Iris pigment epithelial cell (primary cell): ENCODE measurements at regions not wholly inside any gene's neighbourhood (a gene's known extent, or its start where the extent isn't known, plus 50 kb on each side); places are given as distances from the start of the nearest gene placed in this dataset.
A peak's percentile ranks its signal among the peaks of the same experiment; 100 is the strongest.

Experiments used
- DNase-seq: peaks from one replicate; pipeline ENCODE4 v3.0.0-alpha.2; 2011; ENCODE audit warnings: low read depth

- DNase-seq = no peak
Measured at GRCh38 chr6:40832691-40833090, 206.3 kb downstream of the UNC5CL start.

GRCh38 chr6:40831381-40831780, 207.6 kb downstream of the UNC5CL start:
- no peak for DNase-seq

GRCh38 chr6:40825102-40825501, 213.9 kb downstream of the UNC5CL start:
- DNase-seq = no peak

- DNase-seq = peak; percentile 54
Measured at GRCh38 chr6:40823917-40824891, 214.8 kb downstream of the UNC5CL start.

GRCh38 chr6:40822619-40823018, 216.4 kb downstream of the UNC5CL start:
- DNase-seq = no peak

DNA sequence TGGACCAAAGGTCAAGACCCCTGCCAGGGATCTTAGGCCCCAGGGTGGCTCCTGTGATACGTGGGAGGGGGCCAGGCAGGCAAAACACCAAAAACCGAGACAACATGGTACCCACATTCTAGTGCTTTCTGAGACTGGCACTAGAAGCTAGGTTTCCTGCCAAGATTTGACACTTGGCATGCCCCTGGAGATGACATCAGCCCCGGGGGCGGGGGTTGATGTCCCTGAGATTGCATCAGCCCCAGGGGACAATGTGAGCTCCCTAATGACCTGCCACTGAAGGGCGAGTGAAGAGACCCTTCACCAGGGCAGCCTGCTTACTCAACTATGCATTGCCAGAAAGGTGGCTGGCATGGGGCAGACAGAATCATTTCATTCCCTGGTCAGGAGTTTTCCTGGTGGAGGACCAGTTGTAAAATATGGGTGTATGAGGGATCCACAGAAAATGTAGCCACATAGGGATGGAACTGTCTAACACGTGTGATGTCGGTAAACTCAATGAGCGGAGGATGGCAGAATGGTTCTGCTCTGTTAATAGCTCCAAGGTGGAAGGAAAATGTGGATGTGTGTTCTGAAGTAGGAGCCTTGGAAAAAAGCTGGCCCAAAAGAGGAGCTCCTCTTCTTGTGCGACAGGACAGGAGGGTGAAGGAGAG, 219.7 kb downstream of the UNC5CL start:
- no peak for DNase-seq

DNA sequence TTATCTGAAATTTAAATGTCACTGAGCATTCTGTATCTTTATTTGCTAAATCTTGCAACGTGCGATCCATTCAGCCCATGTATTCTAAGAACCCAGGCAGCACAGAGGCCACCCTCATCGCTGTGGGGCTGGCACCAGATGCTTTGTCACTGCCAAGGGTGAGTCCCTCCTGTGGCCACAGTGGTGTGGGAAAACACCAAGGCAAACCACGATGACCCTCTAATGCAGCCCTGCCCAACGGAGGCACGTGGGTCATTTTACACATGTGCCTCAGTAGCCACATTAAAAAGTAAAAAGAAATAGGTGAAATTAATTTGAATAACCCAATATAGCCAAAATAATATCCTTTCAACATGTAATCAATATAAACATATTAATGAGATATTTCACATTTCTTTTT, 221.7 kb downstream of the UNC5CL start:
- no peak for DNase-seq

GRCh38 chr6:40816601-40817000, 222.4 kb downstream of the UNC5CL start:
- no peak for DNase-seq

DNA sequence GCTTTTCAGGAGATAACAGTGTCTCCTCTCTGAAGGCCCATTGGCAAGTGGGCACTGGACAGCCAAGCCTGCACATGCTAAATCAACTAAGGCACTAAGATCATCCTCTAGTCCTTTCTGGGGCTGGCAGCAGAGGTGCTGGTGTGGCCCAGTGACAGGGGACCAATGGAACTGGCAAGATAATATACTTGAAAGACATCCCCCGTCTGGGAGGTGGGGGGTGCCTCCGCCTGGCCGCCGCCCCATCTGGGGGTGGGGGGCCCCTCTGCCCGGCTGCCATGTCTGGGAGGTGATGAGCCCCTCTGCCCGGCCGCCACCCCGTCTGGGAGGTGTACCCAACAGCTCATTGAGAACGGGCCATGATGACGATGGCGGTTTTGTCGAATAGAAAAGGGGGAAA, 223.3 kb downstream of the UNC5CL start:
- no peak for DNase-seq

GRCh38 chr6:40810171-40810570, 223.0 kb upstream of the LRFN2 start:
- no peak for DNase-seq

- no peak for DNase-seq
Measured at GRCh38 chr6:40809627-40810026, 222.5 kb upstream of the LRFN2 start.

DNA sequence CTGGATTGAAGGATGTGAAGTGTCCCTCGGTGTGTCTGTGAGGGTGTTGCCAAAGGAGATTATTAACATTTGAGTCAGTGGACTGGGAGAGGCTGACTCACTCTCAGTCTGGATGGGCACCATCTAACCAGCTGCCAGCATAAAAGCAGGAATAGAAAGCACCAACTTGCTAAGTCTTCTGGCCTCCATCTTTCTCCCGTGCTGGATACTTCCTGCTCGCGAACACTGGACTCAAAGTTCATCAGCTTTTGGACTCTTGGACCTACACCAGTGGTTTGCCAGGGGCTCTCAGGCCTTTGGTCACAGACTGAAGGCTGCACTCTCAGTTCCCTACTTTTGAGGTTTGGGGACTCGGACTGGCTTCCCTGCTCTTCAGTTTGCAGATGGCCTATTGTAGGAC, 220.3 kb upstream of the LRFN2 start:
- no peak for DNase-seq

DNA sequence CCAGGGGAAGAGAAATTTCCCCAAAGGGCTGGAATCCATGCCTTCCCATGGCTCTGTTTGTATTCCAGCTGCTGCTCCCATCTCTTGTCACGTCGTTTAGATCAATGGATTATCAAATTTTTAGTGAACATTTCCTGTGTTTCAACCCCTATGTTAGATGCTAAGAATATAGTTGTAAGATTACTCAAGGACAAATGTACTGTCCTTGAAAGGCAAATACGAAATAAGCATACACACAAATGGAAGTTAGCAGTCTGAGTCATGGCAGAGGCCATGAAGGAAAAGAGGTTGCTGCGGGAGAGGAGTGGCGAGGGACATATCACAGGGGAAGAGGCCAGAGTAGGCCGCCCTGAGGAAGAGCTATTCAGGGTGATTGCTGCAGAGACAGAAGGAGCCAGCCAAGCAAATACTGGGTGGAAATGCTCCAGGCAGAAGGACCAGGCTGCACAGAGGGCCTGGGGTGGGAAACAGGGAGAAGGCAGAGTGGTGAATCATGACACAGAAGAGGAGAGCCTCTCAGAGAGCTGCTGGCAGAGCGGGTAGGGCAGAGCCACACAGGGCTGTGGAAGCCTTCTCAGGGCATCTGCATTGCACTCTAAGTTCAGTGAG, 219.2 kb upstream of the LRFN2 start:
- DNase-seq = no peak

- DNase-seq = no peak
Measured at GRCh38 chr6:40805336-40805735, 218.2 kb upstream of the LRFN2 start.

DNA sequence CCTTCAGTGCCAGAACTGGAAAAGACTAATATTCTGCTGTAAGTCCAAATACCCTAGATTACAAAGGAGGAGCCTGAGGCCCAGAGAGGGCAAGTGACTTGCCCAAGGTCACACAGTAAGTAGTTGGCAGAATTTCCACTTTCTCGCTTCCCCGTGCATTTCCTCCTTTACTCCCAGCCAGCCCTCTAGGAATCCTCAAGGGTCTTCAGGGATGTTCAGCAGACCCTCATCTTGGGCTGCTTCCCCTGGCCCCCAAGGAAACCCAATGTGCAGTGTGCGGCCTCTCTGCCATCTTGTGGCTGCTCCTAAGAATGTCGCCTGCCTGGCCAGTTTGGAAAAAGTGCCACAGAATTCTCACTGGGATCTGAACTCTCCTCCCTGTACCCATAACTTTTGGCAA, 217.7 kb upstream of the LRFN2 start:
- DNase-seq = no peak

DNA sequence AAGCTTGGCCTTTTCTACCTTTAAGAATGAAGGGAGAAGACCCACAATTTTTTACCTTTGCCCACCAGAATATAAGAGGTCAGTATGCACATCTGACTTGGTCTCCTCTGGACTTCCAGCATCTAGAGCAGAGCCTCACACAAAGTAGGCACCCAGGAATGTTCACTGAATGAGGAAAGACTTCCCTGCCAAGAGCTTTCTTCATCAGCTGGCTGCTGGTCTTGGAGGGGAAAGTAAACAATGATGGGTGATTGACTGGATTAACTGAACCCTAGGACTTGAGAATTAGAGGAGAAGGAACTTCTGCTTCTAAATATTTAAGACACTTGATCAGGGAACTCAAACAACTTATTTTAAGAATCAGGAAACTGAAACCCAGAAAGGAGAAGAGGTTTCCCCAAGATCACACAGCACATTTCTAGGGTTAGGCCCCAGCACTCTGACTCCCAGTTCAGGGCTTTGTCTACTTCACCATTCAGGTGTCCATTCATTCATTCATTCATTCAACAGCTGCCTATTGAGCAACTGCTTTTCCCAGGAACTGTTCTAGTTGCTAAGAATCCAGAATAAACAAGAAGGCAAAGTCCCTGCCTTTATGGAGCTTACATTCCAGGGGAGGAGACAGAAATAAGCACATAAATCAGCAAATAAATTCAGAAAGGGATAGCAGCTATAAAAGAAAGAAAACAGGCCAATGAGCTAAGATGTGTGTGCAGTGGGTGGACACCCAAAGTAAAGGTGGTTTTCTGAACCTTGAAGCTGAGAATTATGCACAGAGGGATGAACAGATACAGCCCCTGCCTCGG, 216.9 kb upstream of the LRFN2 start:
- DNase-seq = peak; percentile 17

GRCh38 chr6:40802481-40802880, 215.3 kb upstream of the LRFN2 start:
- DNase-seq = no peak

DNA sequence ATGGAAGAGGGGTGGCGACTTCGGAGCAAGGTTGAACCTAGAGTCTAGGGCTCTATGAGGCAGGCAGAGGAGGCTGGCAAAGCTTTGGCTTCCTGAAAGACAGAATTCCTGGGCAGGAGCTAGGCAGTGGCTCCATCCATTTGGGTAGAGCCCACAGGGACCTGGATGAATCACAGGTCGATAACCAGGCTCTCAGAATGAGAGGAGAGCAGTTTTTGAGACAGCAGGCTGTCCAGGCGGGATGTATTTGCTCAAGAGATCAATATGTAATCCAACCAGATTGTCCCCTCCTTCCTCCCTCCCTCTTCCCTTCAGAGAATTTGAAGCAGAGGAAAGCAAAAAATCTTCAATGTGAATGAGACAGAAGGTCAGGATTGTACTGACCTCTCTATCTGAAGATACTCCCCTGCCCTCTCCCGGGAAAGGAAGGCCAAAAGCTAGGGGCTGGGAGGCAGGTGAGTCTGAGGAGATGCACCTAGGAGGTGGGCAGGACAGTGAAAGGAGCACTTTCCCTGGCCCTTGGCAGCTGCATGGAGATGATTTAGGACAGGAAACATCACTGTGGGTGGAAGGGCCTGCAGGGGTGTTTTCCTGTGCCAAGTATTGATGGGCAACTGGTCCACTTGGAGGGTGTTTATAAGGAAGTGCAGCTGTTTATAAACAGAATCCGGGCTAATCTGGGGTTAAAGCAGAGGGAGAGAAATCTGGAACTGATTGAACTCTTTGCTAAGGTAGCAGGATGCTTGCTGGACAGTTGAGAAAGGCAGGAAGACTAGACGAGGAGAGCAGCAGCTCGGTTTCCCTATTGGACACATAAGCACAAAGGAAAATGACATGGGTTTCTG, 212.4 kb upstream of the LRFN2 start:
- no peak for DNase-seq

DNA sequence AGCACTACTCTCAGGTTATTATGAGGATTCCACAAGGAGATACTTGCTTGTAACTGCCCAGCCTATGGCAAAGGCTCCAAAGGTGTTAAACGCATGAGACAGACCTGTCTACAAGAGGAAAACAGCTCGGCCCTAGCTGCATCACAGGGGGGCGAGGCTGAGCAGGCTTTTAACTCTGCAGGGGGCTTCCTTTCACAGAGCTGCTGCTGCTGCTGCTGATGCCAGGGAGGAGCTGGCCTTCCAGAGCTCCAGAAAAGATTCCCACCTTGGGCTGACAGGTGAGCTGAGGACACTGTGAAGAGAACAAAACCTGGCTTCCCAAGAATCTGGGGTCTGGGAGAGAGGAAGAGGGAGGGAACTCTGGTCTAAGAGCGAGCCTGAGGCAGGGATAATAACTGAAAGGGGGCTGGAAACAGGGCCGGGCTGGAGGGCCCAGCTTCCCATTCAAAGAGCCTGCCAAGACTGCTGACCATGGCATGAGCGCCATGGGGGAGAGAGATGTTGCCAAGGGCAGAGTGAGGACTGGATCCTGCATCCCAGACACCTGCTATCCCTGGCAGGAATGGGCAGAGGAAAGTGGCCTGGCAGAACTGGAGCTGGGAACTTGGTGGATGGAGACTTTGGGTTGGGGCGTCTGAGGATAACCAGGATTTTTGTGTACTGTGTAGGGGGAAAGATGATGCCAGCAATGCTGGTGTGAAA, 211.1 kb upstream of the LRFN2 start:
- no peak for DNase-seq
